Body of pancreas (tissue), 4 donors: ENCODE measurements at regions not wholly inside any gene's neighbourhood (a gene's known extent, or its start where the extent isn't known, plus 50 kb on each side); places are given as distances from the start of the nearest gene placed in this dataset.

Experiments
- POLR2A ChIP-seq, 3 donors: fragments of 450-650 bp; IDR thresholded peaks; one replicate each; pipeline ENCODE4 v1.6.1; 2016; ENCODE audit warnings: antibody characterized with exemption in 3 of 3, mild to moderate bottlenecking in 2 of 3
- TF ChIP-seq, protein P1 (sequence below), 7 experiments: fragments of 450-650 bp in 4 of 7; fragments of 200-600 bp in 3 of 7; sonication (generic) in 3 of 7; IDR thresholded peaks; one replicate each; pipeline ENCODE4 v1.5.1; 2016 to 2019; ENCODE audit warnings: antibody characterized with exemption in 7 of 7

DNA sequence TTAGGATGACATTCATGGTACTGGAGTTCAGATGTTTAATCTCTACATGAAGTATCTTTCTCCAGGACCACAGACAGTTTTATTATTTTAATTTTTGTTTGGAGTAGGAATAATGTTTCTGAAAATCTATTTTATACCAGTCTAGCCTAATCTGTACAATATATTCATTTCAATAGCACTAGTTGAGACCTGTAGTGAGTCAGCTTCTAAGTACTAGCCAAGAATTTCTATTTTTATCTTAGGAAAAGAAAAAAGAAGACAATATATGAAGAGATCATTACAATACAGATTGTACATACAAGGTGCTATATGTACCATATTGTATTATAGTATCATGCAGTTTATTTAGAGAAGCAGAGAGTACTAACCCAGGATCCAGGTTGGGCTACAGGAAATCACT is 826.9 kb upstream of the PIK3C3 start:
- TF ChIP-seq, protein P1, sequence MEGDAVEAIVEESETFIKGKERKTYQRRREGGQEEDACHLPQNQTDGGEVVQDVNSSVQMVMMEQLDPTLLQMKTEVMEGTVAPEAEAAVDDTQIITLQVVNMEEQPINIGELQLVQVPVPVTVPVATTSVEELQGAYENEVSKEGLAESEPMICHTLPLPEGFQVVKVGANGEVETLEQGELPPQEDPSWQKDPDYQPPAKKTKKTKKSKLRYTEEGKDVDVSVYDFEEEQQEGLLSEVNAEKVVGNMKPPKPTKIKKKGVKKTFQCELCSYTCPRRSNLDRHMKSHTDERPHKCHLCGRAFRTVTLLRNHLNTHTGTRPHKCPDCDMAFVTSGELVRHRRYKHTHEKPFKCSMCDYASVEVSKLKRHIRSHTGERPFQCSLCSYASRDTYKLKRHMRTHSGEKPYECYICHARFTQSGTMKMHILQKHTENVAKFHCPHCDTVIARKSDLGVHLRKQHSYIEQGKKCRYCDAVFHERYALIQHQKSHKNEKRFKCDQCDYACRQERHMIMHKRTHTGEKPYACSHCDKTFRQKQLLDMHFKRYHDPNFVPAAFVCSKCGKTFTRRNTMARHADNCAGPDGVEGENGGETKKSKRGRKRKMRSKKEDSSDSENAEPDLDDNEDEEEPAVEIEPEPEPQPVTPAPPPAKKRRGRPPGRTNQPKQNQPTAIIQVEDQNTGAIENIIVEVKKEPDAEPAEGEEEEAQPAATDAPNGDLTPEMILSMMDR (IDR thresholded peaks at IDR 0.05), result no peak
- no peak for TF ChIP-seq POLR2A (IDR thresholded peaks at IDR 0.05)
